ENCODE measurements at regions not wholly inside any gene's neighbourhood (a gene's known extent, or its start where the extent isn't known, plus 50 kb on each side); places are given as distances from the start of the nearest gene placed in this dataset.

- no peak for DNase-seq (ENCODE audit: low spot score)
Measured at GRCh38 chr1:239732770-239733169, 346.4 kb downstream of the CHRM3 start.

- DNase-seq (ENCODE audit: low spot score): no peak
Measured at GRCh38 chr1:239733995-239734394, 347.6 kb downstream of the CHRM3 start.

GRCh38 chr1:239735111-239735510 lies 348.7 kb downstream of the CHRM3 start:
- DNase-seq (ENCODE audit: low spot score): no peak

- no peak for DNase-seq (ENCODE audit: low spot score)
Measured at GRCh38 chr1:239736479-239736878, 350.1 kb downstream of the CHRM3 start.

- no peak for DNase-seq (ENCODE audit: low spot score)
Measured at GRCh38 chr1:239739375-239739774, 352.3 kb upstream of the FMN2 start.

GRCh38 chr1:239739919-239740318 lies 351.8 kb upstream of the FMN2 start:
- no peak for DNase-seq (ENCODE audit: low spot score)

- no peak for DNase-seq (ENCODE audit: low spot score)
Measured at GRCh38 chr1:239742416-239743109, 349.1 kb upstream of the FMN2 start.

GRCh38 chr1:239744851-239745250 lies 346.8 kb upstream of the FMN2 start:
- no peak for DNase-seq (ENCODE audit: low spot score)

- no peak for DNase-seq (ENCODE audit: low spot score)
Measured at GRCh38 chr1:239755107-239755912, 336.4 kb upstream of the FMN2 start.

GRCh38 chr1:239757716-239758115 lies 334.0 kb upstream of the FMN2 start:
- no peak for DNase-seq (ENCODE audit: low spot score)

- DNase-seq (ENCODE audit: low spot score): no peak
Measured at GRCh38 chr1:239758756-239759155, 332.9 kb upstream of the FMN2 start.

- DNase-seq (ENCODE audit: low spot score): no peak
Measured at GRCh38 chr1:239761509-239761908, 330.2 kb upstream of the FMN2 start.

GRCh38 chr1:239763850-239764249 lies 327.8 kb upstream of the FMN2 start:
- DNase-seq (ENCODE audit: low spot score): no peak

GRCh38 chr1:239764546-239764945 lies 327.1 kb upstream of the FMN2 start:
- DNase-seq (ENCODE audit: low spot score): no peak

GRCh38 chr1:239765163-239765562 lies 326.5 kb upstream of the FMN2 start:
- no peak for DNase-seq (ENCODE audit: low spot score)

GRCh38 chr1:239771550-239771949 lies 320.1 kb upstream of the FMN2 start:
- DNase-seq (ENCODE audit: low spot score): no peak

- DNase-seq (ENCODE audit: low spot score): no peak
Measured at GRCh38 chr1:239772446-239772845, 319.2 kb upstream of the FMN2 start.

GRCh38 chr1:239775466-239775865 lies 316.2 kb upstream of the FMN2 start:
- no peak for DNase-seq (ENCODE audit: low spot score)

- no peak for DNase-seq (ENCODE audit: low spot score)
Measured at GRCh38 chr1:239778208-239778813, 313.4 kb upstream of the FMN2 start.

GRCh38 chr1:239779962-239780361 lies 311.7 kb upstream of the FMN2 start:
- DNase-seq (ENCODE audit: low spot score): no peak

- no peak for DNase-seq (ENCODE audit: low spot score)
Measured at GRCh38 chr1:239784896-239785295, 306.8 kb upstream of the FMN2 start.

GRCh38 chr1:239785576-239785975 lies 306.1 kb upstream of the FMN2 start:
- no peak for DNase-seq (ENCODE audit: low spot score)

GRCh38 chr1:239786464-239786863 lies 305.2 kb upstream of the FMN2 start:
- no peak for DNase-seq (ENCODE audit: low spot score)

Data from CD4-positive, alpha-beta T cell treated with Interleukin-6 at 100 ng/mL for 8 hours (primary cell).